ENCODE measurements at regions not wholly inside any gene's neighbourhood (a gene's known extent, or its start where the extent isn't known, plus 50 kb on each side); places are given as distances from the start of the nearest gene placed in this dataset.

GRCh38 chr13:99617474-99618255, 116.4 kb downstream of the TM9SF2 start:
- TF ChIP-seq TCF7 (CRISPR knock-in tag; IDR thresholded peaks at IDR 0.05; ENCODE audit: low read depth) = no peak
- no peak for TF ChIP-seq NR2C2 (CRISPR knock-in tag; IDR thresholded peaks at IDR 0.05)
- no peak for TF ChIP-seq MXD4 (CRISPR knock-in tag; IDR thresholded peaks at IDR 0.05; ENCODE audit: borderline replicate concordance)
- TF ChIP-seq MAX (CRISPR knock-in tag; IDR thresholded peaks at IDR 0.05) = no peak
- no peak for TF ChIP-seq JUN (CRISPR knock-in tag; IDR thresholded peaks at IDR 0.05)
- TF ChIP-seq NFE2L1 (CRISPR knock-in tag; IDR thresholded peaks at IDR 0.05) = no peak
- peak; percentile 84 for TF ChIP-seq CTCF (IDR thresholded peaks at IDR 0.05)
- no peak for TF ChIP-seq PRDM15 (CRISPR knock-in tag; IDR thresholded peaks at IDR 0.05)
